KBM-7 (cell line): ENCODE measurements at regions not wholly inside any gene's neighbourhood (a gene's known extent, or its start where the extent isn't known, plus 50 kb on each side); places are given as distances from the start of the nearest gene placed in this dataset.

Experiments
- DNase-seq: peaks from one replicate; pipeline ENCODE4 v3.0.0-alpha.2; 2015
- in situ Hi-C: fragments of 300-500 bp; cut with MboI; formaldehyde crosslinking; loops from 2 replicates; pipeline ENCODE4 v1.14.3; 2020; ENCODE audit warnings: low sequenced_read_pairs, low pct_unique_long_range_greater_than_20kb, mixed read lengths

DNA sequence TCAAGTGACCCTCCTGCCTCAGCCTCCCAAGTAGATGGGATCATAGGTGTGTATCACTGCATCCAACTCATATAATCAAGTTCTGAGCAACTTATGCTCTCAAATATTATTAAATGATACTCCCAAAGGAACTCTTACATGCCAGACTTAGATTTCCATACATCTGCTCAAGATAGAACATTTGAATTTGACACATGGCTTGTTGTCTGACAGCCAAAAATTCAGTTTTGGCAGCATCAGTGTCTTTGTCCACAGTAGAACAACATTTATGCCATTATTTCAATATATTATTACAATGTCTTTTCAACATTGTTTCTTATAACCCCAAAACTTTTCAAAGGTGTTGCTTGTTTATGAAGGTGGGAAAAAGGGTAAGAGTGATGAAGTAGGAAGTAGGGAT, 116.2 kb downstream of the SUCNR1 start:
- in situ Hi-C loops = no loop called here
- DNase-seq = no peak

DNA sequence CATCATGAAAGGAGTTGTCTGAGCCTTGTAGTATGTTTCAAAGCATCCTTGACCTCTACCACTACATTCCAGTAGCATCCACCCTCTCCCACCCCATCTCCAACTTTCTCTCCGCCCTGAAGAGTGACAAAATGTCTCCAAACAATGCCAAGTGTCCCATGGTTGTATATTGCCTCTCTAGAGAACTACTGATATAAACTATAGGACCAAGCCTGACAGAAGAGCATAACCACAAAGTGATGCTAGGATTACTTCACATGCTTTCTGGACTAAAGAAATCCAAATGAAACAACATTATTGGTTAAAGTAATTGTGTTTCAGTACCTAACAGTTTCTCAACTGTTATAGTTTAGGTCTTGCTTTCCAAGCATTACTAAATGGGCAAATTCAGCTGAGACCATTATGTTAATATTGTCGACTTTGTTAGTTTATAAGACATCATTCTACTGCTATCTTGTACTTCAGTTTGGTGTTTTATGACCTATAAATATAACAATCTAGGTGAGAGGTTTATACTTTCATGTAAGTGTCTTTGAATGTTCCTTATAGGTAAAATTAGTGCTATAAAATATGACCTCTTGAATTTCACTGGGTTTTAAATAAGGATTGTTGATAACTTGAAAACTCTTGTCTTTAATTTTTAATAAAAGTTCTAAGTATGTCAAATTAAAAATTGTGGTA, 117.4 kb downstream of the SUCNR1 start:
- DNase-seq = no peak
- in situ Hi-C loops = no loop called here

DNA sequence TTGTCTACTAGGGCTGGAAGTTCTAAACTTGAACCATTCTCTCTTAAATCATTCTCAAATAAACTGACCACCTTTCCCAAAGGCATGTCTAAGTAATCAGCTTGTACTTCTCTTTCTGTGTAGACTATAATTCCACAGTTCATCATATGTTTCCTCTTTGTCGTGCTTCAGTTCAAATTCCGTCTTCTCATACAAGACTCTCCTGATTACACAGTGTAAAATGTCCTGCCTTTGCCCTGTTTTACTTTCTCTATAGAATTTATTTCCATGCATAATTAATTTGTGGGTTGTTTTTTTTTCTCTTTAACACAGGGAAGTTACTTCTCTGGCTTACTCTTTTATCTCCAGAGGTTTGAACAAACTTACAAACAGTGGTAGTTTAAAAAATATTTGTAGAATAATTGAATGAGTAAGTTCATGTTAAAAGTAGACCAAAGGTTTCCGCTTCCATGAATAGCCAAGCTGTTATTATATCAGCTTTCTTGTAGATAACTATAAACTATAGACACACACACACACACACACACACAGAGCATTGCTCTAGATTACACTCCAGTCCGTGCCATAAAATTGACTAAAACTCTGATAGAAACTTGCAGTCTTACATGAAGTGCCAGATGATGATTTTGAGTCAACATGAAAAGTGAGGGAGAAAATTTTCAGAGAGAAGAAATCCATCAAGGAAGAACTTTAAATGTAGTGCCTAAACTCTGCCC, 119.0 kb downstream of the SUCNR1 start:
- DNase-seq = no peak
- in situ Hi-C loops = no loop called here

DNA sequence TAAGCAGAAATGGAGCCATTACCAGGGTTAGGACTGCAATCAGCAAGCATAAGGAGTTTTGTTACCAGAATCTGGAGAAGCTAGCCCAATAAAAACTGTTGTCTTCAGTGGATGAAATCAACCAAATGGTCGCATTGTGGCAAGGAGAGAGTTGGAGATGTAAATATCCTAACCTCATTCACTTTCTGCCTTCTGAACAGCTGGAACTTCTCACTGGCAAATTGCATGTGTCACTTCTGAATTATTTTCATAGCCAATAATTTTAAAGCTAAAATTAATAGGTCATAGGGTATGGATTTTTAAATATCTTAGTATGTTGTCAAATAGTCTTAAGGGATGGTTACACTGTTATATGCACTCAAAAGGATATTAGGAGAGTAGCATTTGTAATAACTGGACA, 121.6 kb downstream of the SUCNR1 start:
- DNase-seq = no peak
- in situ Hi-C loops = no loop called here

DNA sequence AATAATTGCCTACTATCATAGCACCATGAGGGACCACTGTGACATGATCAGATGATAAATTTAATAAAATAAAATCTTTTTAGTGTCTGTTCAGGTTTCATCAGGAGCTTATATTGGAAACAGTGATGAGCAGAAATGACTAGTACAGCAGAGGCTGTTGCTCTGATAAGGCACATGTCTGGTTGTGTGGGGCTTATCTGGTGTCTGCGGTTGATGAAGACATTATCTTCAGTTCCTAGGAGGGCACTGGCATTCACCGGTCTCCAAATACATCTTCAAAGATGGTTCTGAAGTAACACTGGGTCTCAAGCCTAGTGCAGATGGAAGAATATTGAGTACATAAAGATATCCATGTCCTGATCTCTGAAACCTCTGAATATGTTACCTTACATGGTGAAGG, 125.3 kb downstream of the SUCNR1 start:
- in situ Hi-C loops = no loop called here
- DNase-seq = no peak

DNA sequence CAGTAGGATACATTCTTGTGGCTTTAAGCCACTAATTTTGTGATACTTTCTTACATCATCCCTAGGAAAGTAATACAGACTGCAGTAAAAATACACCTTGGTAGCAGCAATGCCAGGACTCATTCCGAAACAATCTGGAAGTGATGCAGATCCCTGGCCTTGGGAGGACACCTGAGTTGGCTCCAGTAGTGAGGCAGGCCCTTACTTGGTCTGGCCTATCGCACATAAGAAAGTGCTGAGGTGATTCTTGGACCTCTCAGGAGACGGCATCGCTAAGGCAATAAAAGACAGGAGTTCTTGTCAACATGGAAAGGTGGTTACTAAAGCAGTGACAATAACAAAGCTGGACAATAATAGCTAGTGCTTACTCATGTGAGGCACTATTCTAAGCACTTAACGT, 126.5 kb downstream of the SUCNR1 start:
- no peak for DNase-seq
- in situ Hi-C loops = no loop called here

DNA sequence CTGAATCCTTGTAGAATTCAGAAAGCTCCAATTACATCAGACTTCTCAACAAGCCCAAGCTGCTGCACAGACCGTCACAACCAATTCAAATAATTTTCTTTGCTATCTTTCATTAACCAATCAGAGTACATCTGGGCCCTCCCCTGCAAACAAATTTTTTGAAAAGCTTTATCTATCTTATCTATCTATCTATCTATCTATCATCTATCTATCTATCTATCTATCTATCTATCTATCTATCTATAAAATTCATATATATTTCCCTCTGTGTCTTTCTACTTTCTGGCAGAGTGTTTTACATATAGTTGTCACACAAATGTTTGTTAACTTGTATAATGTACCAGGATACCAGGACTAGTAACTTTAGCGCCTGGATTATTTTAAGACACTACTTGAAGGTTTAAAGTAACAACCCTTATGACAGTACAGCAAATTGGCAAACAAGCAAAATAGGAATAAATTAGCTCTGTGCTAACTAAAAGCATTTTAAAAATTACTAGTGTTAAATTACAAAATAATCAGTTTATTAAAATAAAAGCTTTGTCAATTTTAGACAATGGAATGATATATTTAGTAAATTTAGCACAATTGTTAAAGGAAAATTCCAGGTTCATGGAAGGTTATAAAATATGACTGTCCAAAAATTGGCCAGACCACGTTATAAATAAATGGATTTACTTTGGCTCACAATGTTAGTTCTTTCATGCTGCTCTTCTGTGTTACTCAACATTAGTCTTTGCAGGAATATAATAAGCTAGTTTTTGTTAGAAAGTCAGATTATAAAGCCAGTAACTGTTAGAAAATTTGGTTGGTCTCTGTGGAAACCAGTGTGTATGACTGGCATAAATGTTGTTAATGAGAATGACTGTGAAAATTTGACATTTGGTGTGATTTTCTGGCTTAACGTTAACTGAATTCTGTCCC, 138.6 kb downstream of the SUCNR1 start:
- in situ Hi-C loops = no loop called here
- no peak for DNase-seq

DNA sequence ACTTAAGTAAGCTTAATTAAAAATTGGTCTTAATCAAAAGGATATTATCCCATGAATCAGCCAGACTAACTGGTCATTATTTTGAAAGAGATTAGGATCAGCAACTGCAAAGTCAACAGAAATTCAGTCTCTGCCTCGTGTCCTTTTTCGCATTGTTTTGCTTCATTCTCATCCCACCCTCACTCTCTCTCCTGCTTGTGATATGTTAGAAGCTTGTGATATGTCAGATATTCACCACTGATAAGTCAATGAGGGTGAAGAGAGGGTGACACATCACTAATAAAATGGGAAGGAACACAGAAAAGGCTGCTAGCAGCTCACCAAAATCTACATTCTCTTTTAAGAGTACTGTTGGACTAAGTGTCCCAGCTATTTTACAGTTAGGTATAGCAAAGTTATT, 146.1 kb downstream of the SUCNR1 start:
- no peak for DNase-seq
- in situ Hi-C loops = no loop called here

DNA sequence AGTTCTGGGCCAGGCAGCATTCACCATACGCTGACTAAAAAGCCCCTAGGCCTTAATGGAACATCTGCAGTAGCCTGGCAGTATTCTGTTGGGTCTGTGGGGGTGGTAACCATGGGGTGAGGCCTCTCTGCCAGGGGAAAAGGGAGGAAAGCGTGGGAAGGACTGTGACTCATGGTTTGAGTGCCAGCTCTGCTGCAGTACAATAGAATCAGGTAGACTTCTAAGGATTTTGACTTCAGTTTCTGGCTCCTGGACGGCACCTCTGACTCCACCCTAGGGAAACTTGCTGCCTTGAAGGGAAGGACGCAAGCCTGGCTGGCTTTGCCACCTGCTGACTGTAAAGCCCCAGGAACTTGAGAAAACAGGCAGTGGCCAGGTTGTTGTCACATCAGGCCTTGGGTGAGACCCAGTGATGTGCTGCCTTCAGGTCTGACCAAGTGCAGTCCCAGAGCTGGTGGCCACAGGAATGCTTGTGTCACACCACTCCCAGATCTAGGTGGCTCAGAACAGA, 148.6 kb downstream of the SUCNR1 start:
- DNase-seq = peak; percentile 30
- in situ Hi-C loops = no loop called here

DNA sequence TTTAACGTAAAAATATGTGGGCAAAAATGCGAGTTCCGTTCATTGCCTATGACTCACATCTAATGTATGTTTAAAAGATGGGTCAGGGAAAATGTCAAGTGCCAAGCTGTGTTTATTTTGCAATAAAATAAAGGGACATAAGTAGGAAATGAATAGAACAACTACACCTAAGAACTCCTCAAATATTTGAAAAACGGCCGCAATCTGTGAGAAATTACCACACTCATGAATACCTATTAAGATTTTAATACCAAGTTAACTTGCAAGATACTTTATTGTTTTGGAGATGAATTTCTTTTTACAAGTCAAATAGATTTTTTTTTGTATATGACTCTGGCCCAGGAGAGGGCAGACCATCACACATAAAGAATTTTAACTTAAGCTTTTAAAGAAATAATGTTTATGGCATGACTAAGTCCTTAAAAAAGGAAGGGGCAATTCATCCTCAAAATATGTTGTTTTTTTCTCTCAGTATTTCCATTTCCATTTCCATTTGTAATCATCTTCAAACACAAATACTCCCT, 152.7 kb downstream of the SUCNR1 start:
- in situ Hi-C loops = no loop called here
- DNase-seq = peak; percentile 57

DNA sequence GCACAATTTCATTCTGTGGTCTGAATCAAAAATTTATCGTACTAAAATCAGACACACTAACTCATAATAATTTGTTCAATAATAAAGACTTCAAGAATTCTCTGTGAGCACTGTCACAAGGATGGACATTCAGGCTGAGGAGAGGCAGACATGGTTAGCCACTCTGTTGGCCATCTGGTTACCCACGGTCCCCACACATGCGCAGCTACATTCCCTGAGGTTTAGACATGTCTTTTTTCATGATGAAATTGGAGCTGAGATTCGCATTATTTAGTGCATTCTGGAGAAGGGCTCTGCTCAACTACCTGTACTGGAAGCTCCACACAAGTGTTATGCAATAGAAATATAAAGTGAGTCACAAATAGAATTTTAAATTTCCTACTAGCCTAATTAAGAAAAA, 156.9 kb downstream of the SUCNR1 start:
- in situ Hi-C loops = no loop called here
- DNase-seq = no peak

DNA sequence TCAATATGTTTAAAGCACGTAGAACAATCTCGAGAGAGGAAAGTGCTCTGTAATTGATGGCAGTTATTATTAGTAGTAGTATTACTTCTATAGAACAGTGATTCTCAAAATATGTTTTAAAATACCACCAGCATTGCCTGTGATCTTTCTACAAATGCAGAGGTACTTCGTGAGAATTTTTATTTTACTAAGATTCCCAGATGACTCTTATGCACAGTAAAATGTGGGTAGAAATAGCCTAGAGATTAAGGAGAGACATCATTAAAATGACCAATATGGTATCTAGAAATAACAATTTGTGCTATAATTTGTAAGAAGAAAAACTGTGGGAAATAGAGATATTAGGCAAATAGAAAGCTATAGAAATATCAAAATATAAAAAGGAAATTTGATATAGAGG, 157.9 kb downstream of the SUCNR1 start:
- in situ Hi-C loops = no loop called here
- no peak for DNase-seq

DNA sequence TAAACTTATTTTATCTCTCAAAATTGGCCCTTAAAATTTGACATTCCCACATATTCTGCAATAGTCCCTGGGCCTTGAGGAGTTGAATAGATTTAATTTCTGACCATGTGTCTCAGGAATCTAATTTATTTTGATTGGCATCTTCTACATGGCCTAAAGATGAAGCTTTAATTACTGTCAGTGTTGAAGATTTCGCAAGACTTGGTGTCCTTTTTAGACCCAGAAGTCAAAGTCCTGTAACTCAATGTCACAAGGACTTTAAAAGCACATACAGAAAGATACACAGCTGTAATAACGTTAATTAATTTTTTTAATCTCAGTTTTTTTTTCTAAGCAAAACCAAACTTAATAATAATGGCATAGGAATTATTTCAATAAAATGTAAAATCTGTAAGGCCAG, 163.9 kb downstream of the SUCNR1 start:
- in situ Hi-C loops = no loop called here
- DNase-seq = no peak

DNA sequence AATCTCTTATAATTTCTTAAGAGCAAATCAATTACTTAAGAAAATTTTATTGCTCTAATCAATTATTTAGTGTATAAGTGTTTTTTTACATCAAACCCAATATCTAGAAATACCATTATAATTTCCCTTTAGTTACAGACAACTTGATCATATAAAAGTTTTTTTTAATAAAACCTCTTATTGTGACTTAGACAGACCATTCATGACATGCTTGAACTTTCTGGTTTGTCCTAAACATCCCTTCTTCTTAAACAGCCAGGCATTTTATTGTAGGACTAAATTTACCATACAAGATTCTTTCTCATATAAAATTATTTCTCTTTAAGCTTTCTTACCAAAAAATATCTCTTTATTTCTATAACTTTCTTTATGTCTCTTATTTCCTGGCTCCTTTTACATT, 164.5 kb downstream of the SUCNR1 start:
- in situ Hi-C loops = no loop called here
- DNase-seq = no peak

DNA sequence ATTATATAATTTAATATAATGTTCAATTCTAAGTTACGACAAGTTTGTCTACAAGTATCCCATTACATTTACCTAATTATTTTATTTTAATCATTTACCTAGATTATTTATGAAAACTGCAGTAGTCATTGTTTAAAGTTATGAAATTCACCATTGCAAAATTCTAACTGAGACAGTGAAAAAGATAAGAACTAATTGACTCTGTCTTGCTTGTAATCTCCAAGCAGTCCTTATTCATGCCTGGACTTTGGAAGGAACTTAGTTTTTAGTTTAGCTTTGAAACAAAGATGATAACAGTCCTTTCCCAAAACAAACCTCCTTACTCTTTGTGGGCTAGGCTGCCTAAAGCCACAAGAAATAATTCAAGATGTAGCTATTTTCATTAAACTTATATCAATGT, 165.0 kb downstream of the SUCNR1 start:
- in situ Hi-C loops = no loop called here
- no peak for DNase-seq

DNA sequence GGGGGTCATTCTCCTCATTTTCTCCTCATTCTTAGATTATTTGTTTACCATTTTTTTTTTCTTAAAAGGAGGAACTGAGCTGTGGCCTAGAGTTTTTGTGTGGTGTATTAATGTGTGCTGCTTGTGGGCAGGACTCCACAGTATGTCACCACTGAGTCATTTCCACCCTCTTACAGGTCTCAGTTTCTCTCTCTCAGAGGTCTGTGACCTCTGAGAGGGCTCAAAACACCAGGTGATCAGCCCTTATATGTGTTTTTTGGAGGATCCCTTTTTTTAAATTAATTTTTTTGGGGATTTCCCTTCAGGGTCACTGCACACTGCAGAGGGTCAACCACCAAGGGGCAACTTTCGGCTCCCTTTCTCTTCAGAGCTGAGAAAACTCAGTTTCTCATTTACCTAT, 166.4 kb downstream of the SUCNR1 start:
- DNase-seq = no peak
- in situ Hi-C loops = no loop called here

DNA sequence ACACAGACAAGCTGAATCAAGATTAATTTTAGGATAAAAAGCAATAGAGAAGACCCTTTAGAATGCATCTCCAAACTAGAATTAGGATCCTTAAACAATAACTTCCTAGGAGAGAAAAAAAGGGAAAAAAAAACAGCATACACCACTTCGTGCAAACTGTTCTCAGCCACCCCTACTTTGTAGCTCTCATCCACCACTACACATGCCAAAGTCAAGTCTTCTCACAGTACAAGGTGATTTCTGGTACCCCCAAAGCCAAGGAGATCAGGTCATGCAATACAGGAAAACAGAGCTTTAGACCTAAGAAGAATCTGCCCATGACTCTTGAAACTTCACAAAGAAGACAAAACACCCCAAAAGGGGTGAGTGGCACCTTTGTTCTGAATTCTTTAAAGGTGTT, 166.9 kb downstream of the SUCNR1 start:
- in situ Hi-C loops = no loop called here
- no peak for DNase-seq

DNA sequence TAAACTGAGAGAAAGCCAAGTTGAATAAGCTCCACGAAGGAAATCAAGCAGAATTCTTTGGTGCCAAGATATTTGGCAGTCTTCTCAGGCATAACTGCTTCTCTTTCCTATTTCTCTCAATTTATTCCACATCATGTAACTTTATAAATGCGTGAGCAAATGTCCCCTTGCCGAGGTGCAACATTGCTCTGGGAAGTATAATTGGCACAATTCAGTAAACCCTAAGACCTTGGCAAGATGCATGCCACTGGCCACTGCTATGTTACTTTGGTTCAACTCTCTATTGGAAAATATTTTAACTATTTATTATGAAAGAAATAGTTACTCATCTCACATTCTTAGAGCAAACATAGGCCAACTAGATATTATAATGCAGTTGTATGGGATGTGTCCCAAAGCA, 170.2 kb downstream of the SUCNR1 start:
- in situ Hi-C loops = no loop called here
- DNase-seq = no peak

DNA sequence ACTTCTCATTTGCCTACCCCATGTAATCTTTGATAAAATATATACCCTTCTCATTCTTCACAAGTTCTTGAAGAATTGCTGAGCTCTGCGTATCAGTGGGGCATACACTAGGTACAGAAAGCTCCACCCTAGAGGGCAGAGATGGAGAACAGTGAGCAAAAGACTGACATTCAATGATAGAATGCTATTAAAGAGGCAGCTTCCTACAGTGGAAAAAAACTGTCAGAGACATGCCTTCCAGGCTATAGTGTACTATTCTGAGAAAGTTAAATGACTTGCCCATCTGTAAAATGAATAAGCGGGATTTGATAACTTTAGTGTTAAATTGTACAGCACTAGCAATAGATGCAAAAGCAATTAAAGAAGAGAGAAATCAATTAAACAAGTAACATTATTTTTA, 172.8 kb downstream of the SUCNR1 start:
- in situ Hi-C loops = no loop called here
- DNase-seq = no peak

DNA sequence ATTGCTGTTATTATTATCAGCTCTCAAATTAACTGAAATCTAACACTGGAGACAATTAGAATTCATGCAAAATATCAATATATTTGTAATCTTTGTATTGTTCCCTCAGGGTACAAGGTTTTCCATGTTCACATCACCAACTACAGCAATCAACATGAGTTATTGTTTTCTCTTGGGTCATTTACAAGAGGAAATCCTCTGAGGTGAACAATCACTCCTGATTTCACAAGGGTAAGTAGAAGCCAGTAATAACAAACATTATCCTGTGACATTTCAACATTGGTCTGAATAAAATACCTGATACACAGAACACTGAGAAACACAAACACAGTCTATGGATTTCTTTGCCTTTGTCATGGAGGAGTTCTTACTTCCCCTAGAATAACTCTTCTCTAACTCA, 174.0 kb downstream of the SUCNR1 start:
- no peak for DNase-seq
- in situ Hi-C loops = no loop called here
